ENCODE measurements at regions not wholly inside any gene's neighbourhood (a gene's known extent, or its start where the extent isn't known, plus 50 kb on each side); places are given as distances from the start of the nearest gene placed in this dataset.

DNA sequence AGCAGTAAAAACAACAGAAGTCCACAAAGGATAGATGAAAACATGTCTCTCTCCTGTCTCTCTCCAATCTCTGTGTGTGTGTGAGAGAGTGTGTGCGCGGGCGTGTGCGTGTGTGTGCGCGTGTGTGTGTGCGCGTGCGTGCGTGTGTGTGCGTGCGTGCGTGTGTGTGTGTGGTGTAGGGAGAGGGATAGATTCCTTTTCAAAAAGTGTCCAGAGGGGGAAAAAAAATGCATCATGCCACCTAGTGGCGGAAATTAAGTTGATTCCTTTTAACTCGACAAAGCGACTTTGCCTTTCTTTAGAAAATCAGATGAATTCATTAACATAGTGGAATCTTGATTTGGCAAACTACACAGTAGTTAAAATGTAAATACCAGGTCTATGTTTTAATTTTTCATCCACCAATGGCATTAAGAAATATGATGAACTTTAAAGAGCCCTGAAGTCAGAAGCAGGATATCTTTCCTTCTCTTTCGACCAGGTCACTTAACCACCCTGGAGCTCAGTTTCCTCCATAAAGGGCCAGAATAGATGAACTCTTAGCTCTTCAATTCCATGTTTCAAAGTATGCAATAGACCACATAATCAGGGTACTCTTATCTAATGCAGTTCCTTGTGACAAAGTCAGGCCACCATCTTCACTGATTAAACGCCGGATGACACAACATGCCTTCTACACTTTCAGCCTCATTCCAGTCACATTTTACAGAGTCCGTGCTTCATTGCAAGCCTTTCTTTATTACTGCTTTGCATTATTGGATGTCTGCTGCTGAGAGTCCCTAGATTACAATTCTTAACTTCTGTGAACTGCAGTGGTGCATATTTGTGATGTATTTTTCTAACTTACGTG is 162.8 kb downstream of the FBXO8 start:
- DNase-seq = peak; percentile 41

DNA sequence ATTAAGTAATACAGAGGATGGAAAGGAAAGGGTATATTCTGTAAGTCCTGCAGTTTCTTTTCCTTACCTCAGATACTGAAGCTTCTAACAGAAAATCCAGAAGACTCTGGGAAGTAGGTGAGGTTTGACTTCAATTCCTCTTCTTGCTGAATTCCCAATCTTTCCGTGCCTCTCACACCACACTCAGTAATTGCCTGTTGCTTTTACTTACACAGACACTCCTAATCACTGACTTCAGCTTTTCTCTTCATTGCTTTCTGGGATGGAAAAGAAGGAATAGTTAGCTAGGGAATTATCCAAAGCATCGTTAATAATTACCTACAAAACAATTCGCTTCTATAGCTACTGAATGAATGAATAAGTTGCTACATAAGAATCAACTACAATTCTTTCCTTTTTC is 163.6 kb downstream of the FBXO8 start:
- DNase-seq = no peak

DNA sequence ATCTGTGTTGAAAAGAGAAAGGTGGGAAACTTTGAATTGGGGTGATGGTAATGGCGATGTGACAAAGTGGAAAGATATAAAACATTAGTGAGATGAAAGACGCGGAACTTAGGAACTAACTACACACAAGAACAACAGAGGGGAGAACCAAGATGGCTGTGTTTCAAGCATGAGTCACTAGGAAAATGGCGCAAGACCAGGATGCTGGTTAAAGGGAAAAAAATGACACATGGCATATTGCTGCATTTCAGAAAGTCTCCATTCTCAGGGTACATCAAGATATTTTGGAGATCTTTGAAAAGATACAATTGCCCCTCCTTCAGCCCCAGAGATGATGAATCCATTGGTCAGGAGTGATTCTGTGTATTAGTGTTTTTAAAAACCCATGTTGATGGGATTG is 164.4 kb downstream of the FBXO8 start:
- no peak for DNase-seq

GRCh38 chr4:174118171-174118570 is 165.3 kb downstream of the FBXO8 start:
- DNase-seq = no peak

DNA sequence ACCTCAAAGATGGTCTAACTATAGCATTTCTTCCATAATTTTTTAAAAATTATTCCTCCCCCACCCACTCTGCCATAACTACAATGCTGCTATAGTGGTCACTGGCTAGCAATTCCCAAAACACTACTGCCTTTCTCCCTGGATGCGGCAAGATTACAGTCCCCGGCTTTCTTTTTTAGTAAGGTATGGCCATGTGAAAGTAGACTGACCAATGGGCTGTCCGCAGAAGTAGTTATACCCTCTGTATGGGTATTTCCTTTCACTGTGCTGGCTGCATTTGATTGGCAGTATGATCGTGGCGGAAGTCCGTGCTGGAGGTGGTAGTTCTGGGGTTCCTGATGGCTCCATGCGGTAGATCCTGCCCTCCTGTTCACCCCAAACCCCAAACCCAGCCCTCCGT is 166.0 kb downstream of the FBXO8 start:
- no peak for DNase-seq

DNA sequence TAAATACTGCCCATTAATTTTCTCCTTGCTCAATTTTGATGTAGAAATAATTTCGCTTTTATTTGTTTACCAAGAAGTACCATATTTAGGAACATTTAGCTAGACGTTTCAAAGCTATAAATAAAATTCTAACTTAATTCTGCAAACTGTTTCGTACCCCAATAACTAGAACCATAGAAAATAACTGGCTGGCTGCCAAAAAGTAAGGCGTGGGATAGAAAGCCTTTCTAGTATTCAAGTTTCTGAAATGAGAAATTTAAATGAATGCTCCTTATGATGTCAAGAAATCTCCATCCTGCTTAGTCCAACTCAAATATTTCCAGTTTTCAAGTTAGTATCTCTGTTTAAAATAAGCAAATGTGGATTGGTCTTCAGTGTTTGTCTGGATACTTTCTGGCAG is 167.4 kb downstream of the FBXO8 start:
- DNase-seq = no peak

- no peak for DNase-seq
Measured at GRCh38 chr4:174111422-174111821, 172.0 kb downstream of the FBXO8 start.

GRCh38 chr4:174110180-174110579 is 173.3 kb downstream of the FBXO8 start:
- no peak for DNase-seq

DNA sequence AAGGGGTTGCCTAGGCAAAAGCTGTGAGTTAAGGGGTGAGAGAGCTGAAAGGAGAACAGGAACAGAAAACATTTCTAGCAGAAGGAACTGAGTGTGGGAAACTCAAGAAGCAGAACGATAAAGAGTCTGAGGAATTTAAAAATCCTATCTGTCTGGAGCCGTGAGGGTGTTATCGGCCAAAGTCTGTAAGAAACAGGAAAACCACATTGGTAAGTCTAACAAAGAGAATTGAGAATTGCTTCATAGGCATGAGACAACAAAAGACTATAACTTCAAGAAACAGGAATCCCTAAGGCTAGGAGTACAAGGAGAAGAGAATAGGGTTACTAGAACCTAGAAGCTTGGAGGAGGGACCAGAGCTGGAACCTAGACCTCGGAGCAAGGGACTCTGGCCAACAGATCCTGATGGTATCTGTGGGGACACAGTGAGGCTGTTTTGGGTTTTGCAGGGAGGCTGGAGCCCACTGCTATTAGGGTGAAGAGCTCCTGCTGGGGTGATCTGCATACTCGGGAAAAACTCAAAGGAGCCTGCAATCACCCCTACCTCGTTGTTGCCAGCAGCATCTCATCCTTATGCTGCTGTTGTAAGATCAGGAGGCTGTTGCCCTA is 175.6 kb downstream of the FBXO8 start:
- no peak for DNase-seq

DNA sequence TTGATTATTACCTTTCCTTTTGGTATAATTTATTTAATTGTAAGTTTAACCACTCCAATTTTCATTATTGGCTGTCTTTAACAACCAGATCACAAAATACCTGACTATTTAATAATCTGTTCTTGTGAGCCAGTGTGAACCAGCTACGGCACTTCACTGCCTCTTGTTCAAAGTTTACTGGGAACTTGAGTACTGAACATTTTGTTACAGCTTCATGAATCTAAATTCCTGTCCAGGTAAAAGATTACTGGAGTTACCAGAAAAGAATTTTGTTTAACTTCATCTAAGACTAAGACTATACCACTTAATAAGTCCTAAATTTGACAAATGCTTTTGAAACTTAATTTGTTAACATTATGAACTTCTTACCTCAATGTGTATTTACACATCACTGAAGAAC is 178.3 kb downstream of the FBXO8 start:
- no peak for DNase-seq

DNA sequence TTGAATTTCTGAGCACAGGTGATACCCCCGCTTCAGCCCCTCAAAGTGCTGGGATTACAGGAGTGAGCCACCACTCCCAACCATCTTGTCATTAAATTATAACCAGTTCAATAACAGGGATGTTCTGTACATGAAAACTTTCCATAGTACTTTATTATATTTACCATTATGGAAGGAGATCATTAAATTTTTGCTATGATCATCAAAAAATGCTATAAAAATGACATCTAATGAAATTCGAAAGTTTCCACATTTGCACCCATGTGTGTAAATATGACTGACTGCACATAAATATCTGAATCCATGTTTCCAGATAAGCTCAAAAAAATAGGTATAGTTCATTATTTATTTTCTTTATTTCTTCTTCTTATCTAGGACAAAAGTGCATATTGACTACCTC is 182.6 kb downstream of the FBXO8 start:
- no peak for DNase-seq

DNA sequence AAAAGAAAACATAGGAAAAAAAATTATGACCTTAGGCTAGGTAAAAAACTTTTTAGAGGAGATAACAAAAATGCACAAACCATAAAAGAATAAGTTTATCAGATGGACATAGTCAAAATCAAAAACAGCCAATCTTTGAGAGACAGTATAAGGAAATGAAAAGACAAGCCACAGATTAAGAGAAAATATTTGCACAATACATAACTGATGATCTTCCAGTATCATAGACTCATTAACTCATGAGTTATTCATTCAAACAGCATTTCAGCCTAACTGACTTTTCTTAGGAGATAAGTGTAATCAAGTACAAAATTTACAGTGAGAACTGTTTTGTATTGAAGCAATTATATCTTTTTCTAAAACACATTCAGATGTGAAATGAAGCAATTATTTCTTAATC is 183.8 kb downstream of the FBXO8 start:
- DNase-seq = no peak

- no peak for DNase-seq
Measured at GRCh38 chr4:174096999-174097398, 186.5 kb downstream of the FBXO8 start.

GRCh38 chr4:174096456-174096855 is 187.0 kb downstream of the FBXO8 start:
- no peak for DNase-seq

- no peak for DNase-seq
Measured at GRCh38 chr4:174091130-174091529, 192.3 kb downstream of the FBXO8 start.

- no peak for DNase-seq
Measured at GRCh38 chr4:174089711-174090110, 193.8 kb downstream of the FBXO8 start.

GRCh38 chr4:174088795-174089194 is 194.7 kb downstream of the FBXO8 start:
- no peak for DNase-seq

DNA sequence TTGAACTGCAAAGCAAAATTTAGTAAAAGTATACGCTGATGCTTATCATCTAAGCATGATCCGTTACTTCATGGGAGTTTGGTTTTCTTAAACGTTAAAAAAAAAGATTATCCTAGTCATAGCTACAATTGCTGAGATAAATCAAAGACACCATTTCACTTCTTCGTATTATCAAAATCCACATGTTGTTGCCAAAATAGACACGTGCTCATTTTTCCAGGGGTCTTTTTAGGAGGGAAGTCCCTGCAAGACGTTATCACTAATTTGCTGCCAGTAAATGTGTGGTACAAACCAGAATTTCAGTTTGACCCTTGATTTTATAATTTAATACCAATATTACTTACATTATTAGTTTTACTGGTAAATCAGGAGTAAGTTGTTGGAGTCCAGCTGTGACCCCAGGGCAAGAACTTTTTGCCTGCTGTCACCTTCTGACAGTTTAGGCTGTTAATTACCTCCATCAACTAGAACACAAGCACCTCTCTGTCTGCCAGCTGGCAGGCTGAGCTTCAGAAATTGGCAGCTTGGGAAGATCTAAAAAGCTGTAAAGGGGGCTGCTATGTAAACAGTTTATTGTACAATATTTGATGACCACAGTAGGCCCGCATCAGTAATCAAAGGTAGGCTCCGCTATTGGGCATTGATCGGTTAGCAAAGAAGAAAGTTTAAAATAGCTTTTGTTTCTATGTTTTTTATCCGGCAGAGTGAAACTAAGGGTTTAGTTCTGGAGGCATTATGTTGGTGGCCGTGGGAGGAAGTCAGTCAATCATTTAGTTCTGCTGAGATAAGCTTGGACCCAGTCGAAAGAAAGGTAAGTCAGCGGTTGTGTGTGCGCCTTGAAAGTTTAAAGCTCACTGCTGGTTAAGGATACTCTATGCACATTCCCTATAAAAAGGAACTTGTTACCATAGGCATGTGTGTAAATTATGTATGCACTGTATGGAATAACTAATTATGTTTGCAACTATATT is 196.4 kb downstream of the FBXO8 start:
- no peak for DNase-seq

GRCh38 chr4:174084981-174085380 is 198.5 kb downstream of the FBXO8 start:
- DNase-seq = no peak

DNA sequence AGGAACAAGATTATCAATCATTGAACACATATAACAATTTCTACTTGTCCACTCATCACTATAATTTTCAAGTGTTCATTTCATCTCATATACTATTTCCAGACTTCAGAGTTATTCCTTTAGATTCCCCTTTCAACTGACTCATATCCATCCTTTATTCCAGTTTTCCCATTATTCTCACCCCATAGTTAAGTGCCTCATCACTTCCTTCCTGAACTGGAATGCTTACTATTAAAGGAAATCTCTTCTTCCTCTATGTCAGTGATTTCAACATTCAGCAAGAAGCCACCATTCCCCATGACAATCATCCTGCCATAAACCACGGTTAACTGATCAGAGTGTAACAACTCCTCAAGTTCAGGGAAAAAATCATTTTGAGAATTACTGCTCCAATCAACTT is 198.9 kb downstream of the FBXO8 start:
- DNase-seq = no peak

GRCh38 chr4:174080361-174080760 is 203.1 kb downstream of the FBXO8 start:
- DNase-seq = no peak

GRCh38 chr4:174071595-174071994 is 211.9 kb downstream of the FBXO8 start:
- DNase-seq = no peak

DNA sequence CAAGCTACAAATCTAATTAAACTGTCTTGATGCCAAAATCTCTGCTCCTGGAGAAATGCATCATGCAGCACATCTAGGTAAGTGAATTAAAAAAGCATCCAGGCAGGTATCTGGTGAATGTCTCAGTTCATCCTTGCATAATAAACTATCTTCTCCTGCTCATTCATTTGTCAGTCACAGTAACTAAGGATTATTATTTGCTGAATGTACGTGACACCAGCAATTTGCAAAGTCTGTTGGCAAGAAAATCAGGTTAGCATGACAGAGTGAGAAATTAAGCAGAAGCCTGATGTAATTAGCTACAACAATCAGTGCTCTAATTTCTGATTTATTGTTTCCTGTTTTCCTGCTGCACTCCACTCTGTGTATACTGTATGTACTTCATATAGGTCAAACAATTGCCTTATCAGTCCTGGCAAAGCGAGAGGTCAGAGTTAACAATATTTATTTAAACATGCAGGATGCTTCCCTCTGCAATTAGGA is 213.6 kb downstream of the FBXO8 start:
- DNase-seq = no peak
